ENCODE measurements at regions not wholly inside any gene's neighbourhood (a gene's known extent, or its start where the extent isn't known, plus 50 kb on each side); places are given as distances from the start of the nearest gene placed in this dataset.
A peak's percentile ranks its signal among the peaks of the same experiment; 100 is the strongest.
"Not testable (repeated sequence)": the region's sequence is repeated elsewhere in the genome, so short reads cannot be mapped to it uniquely, and the experiment has no call there.

DNA sequence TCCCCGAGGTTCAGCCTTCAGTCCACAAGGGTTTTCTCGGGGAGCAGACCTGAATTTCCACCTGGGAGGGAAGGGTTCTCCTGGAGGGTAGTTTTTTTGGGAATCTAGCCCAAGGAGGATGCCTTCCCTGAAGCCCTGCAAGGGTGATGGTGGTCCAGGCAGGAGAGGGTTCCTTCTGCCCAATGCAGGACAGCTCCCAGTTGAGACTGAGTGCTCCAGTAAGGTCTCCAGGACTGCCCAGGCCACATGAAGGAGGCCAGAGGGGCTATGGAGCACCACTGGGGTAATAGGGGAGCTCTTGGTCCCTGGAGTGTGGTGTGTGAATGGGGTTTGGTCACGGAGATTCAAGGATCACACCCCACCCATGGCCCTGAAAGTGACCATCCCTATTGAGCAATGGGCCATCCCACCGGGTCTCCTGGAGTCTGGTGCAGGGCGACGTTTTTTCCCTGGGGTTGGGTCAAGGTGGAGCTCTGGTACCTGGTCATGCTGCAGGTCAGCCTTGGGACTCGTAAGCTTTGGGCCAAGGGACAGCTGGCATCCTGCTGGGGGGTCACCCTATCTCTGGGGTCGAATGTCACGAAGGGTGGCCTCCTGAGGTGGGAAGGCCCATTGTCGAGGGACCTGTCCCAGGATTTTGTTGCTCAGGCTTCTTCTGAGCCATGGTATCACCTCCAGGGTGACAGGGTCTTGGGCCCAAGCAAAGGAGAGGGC is 196.5 kb downstream of the UBE3A start:
- intact Hi-C loops (cut with micrococcal nuclease): no loop called here
- peak; percentile 7 for DNase-seq
- ATAC-seq: no peak

- DNase-seq (peak; percentile 16), ATAC-seq (no peak)
- intact Hi-C loops (cut with micrococcal nuclease): no loop called here
These were observed 195.6 kb downstream of the UBE3A start for GRCh38 chr15:25242957-25243799.

GRCh38 chr15:25243800-25244097 is 195.1 kb downstream of the UBE3A start:
- intact Hi-C loops (cut with micrococcal nuclease): no loop called here
- ATAC-seq (no peak), DNase-seq (peak; percentile 10)

GRCh38 chr15:25244731-25245585 is 193.9 kb downstream of the UBE3A start:
- no peak for DNase-seq
- intact Hi-C loops (cut with micrococcal nuclease): no loop called here
- no peak for ATAC-seq

- ATAC-seq (no peak), DNase-seq (peak; percentile 12)
- intact Hi-C loops (cut with micrococcal nuclease): no loop called here
These were observed 192.8 kb downstream of the UBE3A start for GRCh38 chr15:25245801-25246622.

DNA sequence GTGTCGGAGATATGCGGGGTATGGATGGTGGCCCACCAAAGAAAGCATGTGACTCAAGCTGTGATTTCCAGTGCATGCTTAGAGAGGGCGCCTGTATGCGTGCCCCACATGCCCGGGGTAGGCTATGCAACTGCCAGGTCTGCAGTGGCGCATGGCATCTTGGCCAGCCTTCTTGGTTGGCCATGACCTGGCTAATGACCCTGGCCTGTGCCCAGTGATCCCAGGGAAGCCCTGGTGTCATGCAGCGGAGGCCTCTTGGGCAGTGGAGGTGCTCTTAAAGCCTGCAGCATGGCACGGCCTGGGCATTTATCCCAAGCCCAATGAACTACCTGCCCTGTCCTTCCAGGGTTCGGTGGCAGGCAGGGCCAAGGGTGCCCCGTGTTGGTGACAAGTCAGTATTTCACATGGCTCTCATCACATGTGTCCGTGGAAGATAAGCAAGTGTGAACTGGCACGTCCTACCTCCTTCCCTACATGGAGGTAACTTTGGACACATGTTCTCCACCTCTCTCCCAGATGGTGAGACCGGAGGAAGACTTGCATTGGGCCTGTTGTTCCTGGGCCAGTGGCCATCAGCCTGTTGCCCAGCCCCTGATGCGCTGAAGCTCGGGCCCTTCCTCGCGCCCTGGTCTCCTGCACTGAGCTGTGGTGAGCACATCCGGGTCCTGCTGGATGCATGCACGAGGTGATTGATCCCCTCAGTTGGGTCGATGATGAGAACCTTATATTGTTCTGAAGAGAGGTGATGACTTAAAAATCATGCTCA is 192.0 kb downstream of the UBE3A start:
- intact Hi-C loops (cut with micrococcal nuclease): no loop called here

DNA sequence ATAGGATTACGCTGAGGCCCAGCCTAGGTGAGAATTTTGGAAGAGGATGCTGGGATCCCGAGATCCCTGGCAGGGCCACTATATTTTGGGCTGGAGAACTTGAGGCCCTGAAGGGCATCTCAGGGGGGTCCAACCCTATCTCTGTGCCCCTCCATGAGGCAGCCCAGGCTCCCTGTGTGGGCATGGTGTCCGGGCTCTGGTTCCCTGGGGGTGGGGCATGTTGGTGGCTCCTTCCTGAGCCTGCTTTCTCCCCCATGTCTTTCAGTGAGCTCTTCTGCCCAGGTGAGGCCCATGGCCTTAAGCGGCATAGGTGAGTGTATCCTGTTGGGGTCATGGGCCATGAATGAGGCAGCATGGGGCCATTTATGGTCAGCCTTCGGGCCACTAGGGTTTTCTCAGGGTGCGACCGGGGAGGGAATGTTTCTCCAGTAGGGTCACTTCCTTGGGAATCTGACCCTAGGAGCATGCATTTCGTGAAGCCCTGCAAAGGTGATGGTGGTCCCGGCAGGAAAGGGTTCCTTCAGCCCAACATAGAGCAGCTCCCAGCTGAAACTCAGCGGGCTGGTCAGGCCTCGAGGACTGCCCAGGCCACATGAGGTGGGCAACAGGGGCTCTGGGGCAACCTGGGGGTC is 191.3 kb downstream of the UBE3A start:
- DNase-seq (no peak), ATAC-seq (no peak)
- intact Hi-C loops (cut with micrococcal nuclease): no loop called here

More for the DNA sequence above, 192.0 kb downstream of the UBE3A start:
- ATAC-seq: no peak
- peak; percentile 15 for DNase-seq

DNA sequence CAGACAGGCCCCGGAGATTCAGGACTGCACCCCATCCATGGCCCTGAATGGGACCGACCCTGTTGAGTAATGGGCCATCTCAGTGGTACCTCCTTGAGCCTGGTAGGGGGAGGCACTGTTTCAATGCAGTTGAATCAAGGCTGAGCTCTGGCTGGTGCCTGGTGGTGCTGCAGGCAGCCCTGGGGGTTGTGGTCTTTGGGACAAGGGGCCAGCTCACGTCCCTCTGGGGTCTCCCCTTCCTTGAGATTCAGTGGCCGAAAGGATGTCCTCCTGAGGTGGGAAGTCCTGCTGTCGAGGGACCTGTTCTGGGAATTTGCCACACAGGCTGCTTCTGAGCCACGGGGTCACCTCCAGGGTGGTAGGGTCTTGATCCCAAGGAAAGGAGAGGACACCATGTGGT is 190.7 kb downstream of the UBE3A start:
- not testable (repeated sequence) for ATAC-seq

GRCh38 chr15:25248583-25249235 is 190.1 kb downstream of the UBE3A start:
- intact Hi-C loops (cut with micrococcal nuclease): no loop called here
- DNase-seq (peak; percentile 16), ATAC-seq (no peak)

More for the DNA sequence above, 190.7 kb downstream of the UBE3A start:
- intact Hi-C loops (cut with micrococcal nuclease); DNase-seq: not testable (repeated sequence)

DNA sequence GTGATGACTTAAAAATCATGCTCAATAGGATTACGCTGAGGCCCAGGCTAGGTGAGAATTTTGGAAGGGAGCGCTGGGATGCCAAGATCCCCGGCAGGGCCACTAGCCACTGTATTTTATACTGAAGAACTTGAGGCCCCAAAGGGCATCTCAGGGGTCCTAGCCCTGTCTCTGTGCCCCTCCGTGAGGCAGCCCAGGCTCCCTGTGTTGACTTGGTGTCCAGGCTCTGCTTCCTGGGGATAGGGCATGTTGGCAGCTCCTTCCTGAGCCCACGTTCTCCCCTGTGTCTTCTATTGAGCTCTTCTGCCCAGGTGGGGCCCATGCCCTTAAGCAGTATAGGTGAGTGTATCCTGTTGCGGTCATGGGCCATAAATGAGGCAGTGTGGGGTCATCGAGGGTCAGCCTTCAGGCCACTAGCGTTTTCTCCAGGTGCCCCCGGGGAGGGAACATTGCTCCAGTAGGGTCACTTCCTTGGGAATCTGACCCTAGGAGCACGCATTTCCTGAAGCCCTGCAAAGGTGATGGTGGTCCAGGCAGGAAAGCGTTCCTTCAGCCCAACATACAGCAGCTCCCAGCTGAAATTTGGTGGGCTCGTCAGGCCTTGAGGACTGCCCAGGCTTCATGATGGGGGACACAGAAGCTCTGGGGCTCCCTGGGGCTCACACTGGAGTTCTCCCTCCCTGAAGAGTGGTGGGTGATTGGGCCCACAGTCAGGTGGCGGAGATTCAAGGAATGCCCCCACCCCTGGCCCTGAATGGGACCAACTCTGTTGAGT is 189.4 kb downstream of the UBE3A start:
- intact Hi-C loops (cut with micrococcal nuclease): no loop called here
- DNase-seq (peak; percentile 9), ATAC-seq (no peak)

- no peak for ATAC-seq
- DNase-seq: peak; percentile 8
- intact Hi-C loops (cut with micrococcal nuclease): no loop called here
These were observed 188.7 kb downstream of the UBE3A start for GRCh38 chr15:25250011-25250596.

DNA sequence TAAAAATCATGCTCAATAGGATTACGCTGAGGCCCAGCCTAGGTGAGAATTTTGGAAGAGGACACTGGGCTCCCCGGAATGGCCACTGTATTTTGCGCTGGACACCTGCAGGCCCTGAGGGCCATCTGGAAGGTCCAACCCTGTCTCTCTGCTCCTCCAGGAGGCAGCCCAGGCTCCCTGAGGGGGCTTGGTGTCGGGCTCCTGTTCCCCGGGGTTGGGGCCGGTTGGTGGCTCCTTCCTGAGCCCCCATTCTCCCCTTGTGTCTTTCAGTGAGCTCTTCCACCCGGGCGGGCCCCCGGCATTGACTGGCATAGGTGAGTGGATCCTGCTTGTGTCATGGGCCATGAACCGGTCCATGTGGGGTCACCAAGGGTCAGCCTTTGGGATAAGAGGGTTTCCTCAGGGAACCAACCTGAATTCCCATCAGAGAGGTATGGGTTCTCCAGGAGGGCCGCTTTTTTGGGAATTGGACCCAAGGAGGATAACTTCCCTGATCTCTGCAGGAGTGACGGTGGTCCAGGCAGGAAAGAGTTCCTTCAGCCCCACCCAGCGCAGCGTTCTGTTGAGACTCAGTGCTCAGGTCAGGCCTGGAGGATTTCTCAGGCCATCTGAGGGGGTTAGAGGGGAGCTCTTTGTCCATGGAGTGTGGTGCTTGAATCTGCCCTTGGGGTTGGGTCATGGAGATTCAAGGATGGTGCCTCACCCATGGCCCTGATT is 187.8 kb downstream of the UBE3A start:
- peak; percentile 14 for DNase-seq
- intact Hi-C loops (cut with micrococcal nuclease): no loop called here
- no peak for ATAC-seq

DNA sequence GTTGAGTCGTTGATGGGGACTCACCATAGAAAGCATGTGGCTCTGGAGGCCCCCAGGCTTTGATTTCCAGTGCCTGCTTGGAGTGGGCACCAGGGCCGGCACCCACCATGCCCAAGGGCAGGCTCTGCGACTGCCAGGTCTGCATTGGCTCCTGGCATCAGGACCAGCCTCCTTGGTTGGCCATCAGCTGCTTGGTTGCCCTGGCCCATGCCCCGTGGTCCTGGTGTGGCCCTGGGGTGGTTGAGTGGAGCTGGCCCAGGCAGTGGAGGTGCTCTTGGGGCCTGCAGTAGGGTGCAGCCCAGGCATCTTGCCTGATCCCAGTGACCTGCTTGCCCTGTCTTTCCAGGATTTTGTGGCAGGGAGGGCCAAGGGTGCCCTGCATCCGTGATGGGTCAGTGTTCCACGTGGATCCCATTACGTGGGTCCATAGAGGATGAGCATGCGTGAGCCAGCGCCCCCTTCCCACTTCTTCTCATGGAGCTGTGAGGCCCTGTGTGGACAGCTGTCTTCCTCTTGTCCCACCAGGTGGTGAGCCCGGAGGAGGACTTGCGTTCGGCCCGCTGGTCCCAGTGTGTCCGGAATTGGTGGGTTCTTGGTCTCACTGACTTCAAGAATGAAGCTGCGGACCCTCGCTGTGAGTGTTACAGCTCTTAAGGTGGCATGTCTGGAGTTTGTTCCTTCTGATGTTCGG is 187.0 kb downstream of the UBE3A start:
- DNase-seq: peak; percentile 22
- intact Hi-C loops (cut with micrococcal nuclease): no loop called here

DNA sequence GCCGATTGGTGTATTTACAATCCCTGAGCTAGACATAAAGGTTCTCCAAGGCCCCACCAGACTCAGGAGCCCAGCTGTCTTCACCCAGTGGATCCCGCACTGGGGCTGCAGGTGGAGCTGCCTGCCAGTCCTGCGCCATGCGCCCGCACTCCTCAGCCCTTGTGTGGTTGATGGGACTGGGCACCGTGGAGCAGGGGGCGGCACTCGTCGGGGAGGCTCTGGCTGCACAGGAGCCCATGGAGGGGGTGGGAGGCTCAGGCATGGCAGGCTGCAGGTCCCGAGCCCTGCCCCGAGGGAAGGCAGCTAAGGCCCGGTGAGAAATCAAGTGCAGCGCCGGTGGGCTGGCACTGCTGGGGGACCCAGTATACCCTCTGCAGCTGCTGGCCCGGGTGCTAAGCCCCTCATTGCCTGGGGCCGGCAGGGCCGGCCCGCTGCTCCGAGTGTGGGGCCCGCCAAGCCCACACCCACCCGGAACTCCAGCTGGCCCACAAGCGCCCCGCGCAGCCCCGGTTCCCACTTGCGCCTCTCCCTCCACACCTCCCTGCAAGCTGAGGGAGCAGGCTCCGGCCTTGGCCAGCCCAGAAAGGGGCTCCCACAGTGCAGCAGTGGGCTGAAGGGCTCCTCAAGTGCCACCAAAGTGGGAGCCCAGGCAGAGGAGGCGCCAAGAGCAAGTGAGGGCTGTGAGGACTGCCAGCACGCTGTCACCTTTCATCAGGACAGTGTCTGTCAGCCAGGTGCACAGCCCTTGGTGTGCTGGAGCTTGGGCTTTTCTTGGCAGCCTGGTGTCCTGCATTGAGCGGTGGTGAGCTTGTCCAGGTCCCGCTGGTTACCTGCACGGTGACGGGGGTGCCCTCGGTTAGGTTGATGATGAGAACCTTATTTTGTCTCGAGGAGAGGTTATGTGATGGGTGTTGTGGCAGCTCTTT is 185.5 kb downstream of the UBE3A start:
- peak; percentile 17 for DNase-seq
- intact Hi-C loops (cut with micrococcal nuclease); ATAC-seq: not testable (repeated sequence)

More for the DNA sequence above, 187.0 kb downstream of the UBE3A start:
- ATAC-seq: no peak

Measured in left ventricle myocardium superior (tissue), 1 donor.